ENCODE measurements at regions not wholly inside any gene's neighbourhood (a gene's known extent, or its start where the extent isn't known, plus 50 kb on each side); places are given as distances from the start of the nearest gene placed in this dataset.

DNA sequence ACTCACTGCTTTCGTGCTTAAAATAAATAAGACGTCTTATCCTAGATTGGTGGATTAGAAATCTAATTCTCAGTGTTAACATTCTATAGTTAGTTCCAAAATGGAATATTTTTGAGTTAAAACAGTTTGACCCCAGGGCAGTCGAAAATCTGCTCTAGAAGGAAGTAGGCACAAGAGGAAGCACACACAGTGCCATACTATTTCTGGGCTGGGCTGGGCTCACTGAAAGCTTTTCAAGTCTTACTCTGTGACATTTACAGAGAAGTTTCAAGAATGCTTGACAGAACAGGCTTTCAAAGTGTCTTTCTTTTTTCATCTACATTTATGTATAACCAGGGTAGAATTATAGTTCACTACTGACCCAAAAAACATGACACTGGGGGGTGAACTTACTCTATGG lies 209.8 kb downstream of the SOD2 start:
- Histone ChIP-seq H3K27ac (ENCODE audit: control insufficient read depth, insufficient read depth, low read length) (no peak overlapping the region), H3K79me2 (ENCODE audit: control insufficient read depth, insufficient read depth, low read length) (no peaks in the 10 kb centered on the region), H3K4me3 (ENCODE audit: control insufficient read depth in 2 of 3, extremely low read depth in 1 of 3, insufficient read depth in 2 of 3, low read depth in 1 of 3, low read length in 3 of 3) (no peak overlapping the region), H3K36me3 (ENCODE audit: control insufficient read depth in 2 of 2, extremely low read depth in 1 of 2, insufficient read depth in 2 of 2, low read length in 2 of 2) (no peaks in the 10 kb centered on the region), H3K4me2 (ENCODE audit: control insufficient read depth, extremely low read depth, insufficient read depth, low read depth, low read length) (no peak overlapping the region), H2AFZ (ENCODE audit: control insufficient read depth, low read length) (no peak overlapping the region), H3K4me1 (ENCODE audit: control insufficient read depth, extremely low read depth, insufficient read depth, low read length) (no peaks in the 10 kb centered on the region), H3K9me1 (ENCODE audit: control insufficient read depth, extremely low read depth, insufficient read depth, low read length) (no peaks in the 10 kb centered on the region), H3K27me3 (ENCODE audit: control insufficient read depth, extremely low read depth, insufficient read depth, low read length) (no peaks in the 10 kb centered on the region), H3K9me3 (ENCODE audit: control insufficient read depth, low read depth, low read length) (no peaks in the 10 kb centered on the region), H4K20me1 (ENCODE audit: control insufficient read depth, extremely low read depth, insufficient read depth, low read length) (no peaks in the 10 kb centered on the region), H3K9ac (ENCODE audit: control insufficient read depth, extremely low read depth, insufficient read depth, low read length) (no peak overlapping the region)
- TF ChIP-seq, protein P1, sequence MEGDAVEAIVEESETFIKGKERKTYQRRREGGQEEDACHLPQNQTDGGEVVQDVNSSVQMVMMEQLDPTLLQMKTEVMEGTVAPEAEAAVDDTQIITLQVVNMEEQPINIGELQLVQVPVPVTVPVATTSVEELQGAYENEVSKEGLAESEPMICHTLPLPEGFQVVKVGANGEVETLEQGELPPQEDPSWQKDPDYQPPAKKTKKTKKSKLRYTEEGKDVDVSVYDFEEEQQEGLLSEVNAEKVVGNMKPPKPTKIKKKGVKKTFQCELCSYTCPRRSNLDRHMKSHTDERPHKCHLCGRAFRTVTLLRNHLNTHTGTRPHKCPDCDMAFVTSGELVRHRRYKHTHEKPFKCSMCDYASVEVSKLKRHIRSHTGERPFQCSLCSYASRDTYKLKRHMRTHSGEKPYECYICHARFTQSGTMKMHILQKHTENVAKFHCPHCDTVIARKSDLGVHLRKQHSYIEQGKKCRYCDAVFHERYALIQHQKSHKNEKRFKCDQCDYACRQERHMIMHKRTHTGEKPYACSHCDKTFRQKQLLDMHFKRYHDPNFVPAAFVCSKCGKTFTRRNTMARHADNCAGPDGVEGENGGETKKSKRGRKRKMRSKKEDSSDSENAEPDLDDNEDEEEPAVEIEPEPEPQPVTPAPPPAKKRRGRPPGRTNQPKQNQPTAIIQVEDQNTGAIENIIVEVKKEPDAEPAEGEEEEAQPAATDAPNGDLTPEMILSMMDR (optimal IDR thresholded peaks at IDR 0.05 in 1 of 3, IDR thresholded peaks at IDR 0.05 in 1 of 3, conservative IDR thresholded peaks at IDR 0.05 in 1 of 3; ENCODE audit: extremely low read depth in 1 of 3, insufficient read depth in 2 of 3, low read length in 3 of 3) = no peak
- TF ChIP-seq EZH2 (IDR thresholded peaks at IDR 0.05; ENCODE audit: low read length) = no peak
- no peak for FAIRE-seq
- dilution Hi-C loops (cut with MboI; ENCODE audit: extremely low pct_ligation_motif_present, low sequenced_read_pairs) = no loop called here
- DNase-seq (ENCODE audit: low read depth, low spot score) = no peak

DNA sequence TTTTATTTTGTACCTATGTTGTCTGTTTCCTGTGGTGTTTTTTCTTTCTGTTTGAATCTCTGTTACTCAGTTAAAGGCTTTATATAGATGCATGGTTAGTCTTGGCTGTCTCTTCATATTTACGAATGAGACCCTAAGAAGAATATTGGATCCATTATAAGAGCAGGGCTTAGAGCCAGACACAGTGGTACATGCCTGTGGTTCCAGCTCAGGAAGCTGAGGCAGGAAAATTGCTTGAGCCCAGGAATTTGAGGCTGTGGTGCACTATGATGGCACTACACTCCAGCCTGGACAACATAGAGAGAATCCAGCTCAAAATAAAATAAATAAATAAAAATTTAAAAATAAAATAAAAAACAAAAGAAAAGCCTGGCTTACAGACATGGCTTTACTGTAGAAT lies 211.1 kb downstream of the SOD2 start:
- H4K20me1 ChIP-seq (ENCODE audit: control insufficient read depth, extremely low read depth, insufficient read depth, low read length) = no peaks in the 10 kb centered on the region
- H3K4me3 ChIP-seq (ENCODE audit: control insufficient read depth in 2 of 3, extremely low read depth in 1 of 3, insufficient read depth in 2 of 3, low read depth in 1 of 3, low read length in 3 of 3) = no peak overlapping the region
- no peak overlapping the region for H3K4me2 ChIP-seq (ENCODE audit: control insufficient read depth, extremely low read depth, insufficient read depth, low read depth, low read length)
- no peak overlapping the region for H3K9ac ChIP-seq (ENCODE audit: control insufficient read depth, extremely low read depth, insufficient read depth, low read length)
- H3K27ac ChIP-seq (ENCODE audit: control insufficient read depth, insufficient read depth, low read length) = no peak overlapping the region
- dilution Hi-C loops (cut with MboI; ENCODE audit: extremely low pct_ligation_motif_present, low sequenced_read_pairs) = no loop called here
- H3K36me3 ChIP-seq (ENCODE audit: control insufficient read depth in 2 of 2, extremely low read depth in 1 of 2, insufficient read depth in 2 of 2, low read length in 2 of 2) = no peaks in the 10 kb centered on the region
- FAIRE-seq (no peak), DNase-seq (ENCODE audit: low read depth, low spot score) (no peak)
- H3K9me1 ChIP-seq (ENCODE audit: control insufficient read depth, extremely low read depth, insufficient read depth, low read length) = no peaks in the 10 kb centered on the region
- no peaks in the 10 kb centered on the region for H3K79me2 ChIP-seq (ENCODE audit: control insufficient read depth, insufficient read depth, low read length)
- H2AFZ ChIP-seq (ENCODE audit: control insufficient read depth, low read length) = no peak overlapping the region
- TF ChIP-seq EZH2 (IDR thresholded peaks at IDR 0.05; ENCODE audit: low read length) = no peak
- TF ChIP-seq, protein P1 (optimal IDR thresholded peaks at IDR 0.05 in 1 of 3, IDR thresholded peaks at IDR 0.05 in 1 of 3, conservative IDR thresholded peaks at IDR 0.05 in 1 of 3; ENCODE audit: extremely low read depth in 1 of 3, insufficient read depth in 2 of 3, low read length in 3 of 3) = no peak
- H3K27me3 ChIP-seq (ENCODE audit: control insufficient read depth, extremely low read depth, insufficient read depth, low read length) = no peaks in the 10 kb centered on the region
- no peaks in the 10 kb centered on the region for H3K9me3 ChIP-seq (ENCODE audit: control insufficient read depth, low read depth, low read length)
- no peaks in the 10 kb centered on the region for H3K4me1 ChIP-seq (ENCODE audit: control insufficient read depth, extremely low read depth, insufficient read depth, low read length)

Data from keratinocyte (primary cell).